Right lobe of liver (tissue), 6 donors: ENCODE measurements at regions not wholly inside any gene's neighbourhood (a gene's known extent, or its start where the extent isn't known, plus 50 kb on each side); places are given as distances from the start of the nearest gene placed in this dataset.

Experiments used
- ATAC-seq, 4 donors: fragments of 200-7000 bp; cut with Tn5 transposase; one replicate each; pipeline ENCODE4 v1.9.1; 2020; ENCODE audit warnings: mild to moderate bottlenecking in 4 of 4, moderate library complexity in 4 of 4
- DNase-seq, 3 donors: peaks; one replicate each; pipeline ENCODE4 v3.0.0-alpha.2; 2020
- H3K27ac ChIP-seq, 3 donors: fragments of 200-600 bp; one replicate each; pipeline ENCODE4 v1.8.0; 2022
- H3K27me3 ChIP-seq, 2 donors: fragments of 200-600 bp; one replicate each; pipeline ENCODE4 v1.8.0; 2022
- H3K36me3 ChIP-seq, 4 donors: fragments of 200-600 bp; sonication (generic) in 1 of 4; one replicate each; pipeline versions ENCODE4 v1.5.1 to v1.8.0; 2017 to 2022; ENCODE audit warnings: control low read depth in 1 of 4
- H3K4me1 ChIP-seq, 4 donors: fragments of 200-600 bp; sonication (generic) in 1 of 4; one replicate each; pipeline versions ENCODE4 v1.5.1 to v1.8.0; 2017 to 2022; ENCODE audit warnings: control low read depth in 1 of 4
- H3K4me3 ChIP-seq, 3 donors: fragments of 200-600 bp; one replicate each; pipeline ENCODE4 v1.8.0; 2022
- H3K9me3 ChIP-seq, 4 donors: fragments of 200-600 bp; sonication (generic) in 1 of 4; one replicate each; pipeline versions ENCODE4 v1.5.1 to v1.8.0; 2017 to 2022; ENCODE audit warnings: control low read depth in 1 of 4
- POLR2A ChIP-seq: fragments of 450-650 bp; IDR thresholded peaks from one replicate; pipeline ENCODE4 v1.6.1; 2017; ENCODE audit warnings: antibody characterized with exemption, mild to moderate bottlenecking
- WGBS: methylation state at CpG from one replicate; pipeline ENCODE4 v1.1.6; 2018; ENCODE audit warnings: low coverage, low lambda C conversion rate; ENCODE audit not compliant: insufficient coverage; ENCODE audit errors: missing lambda C conversion rate; 5-methylcytosine and 5-hydroxymethylcytosine counted together
- intact Hi-C, 2 donors: fragments of 100-400 bp; cut with DNase I; formaldehyde crosslinking; loops; one replicate each; pipeline versions ENCODE4 v1.11.2 to v1.14.1; 2022
- TF ChIP-seq, protein P1 (sequence below), 4 donors: fragments of 200-600 bp in 3 of 4; fragments of 450-650 bp in 1 of 4; IDR thresholded peaks; one replicate each; pipeline versions ENCODE4 v1.5.1 to v1.8.0; 2016 to 2022; ENCODE audit warnings: antibody characterized with exemption in 4 of 4, mild to moderate bottlenecking in 2 of 4
- donor health status: DM: no; HTN: yes; CAD: no.
- donor health status: DM: no; HTN: no; CAD: no.
- donor health status: DM: no; HTN: no; CAD: no.
- donor health status: DM: no; HTN: yes; CAD: no.
- donor health status: DM: no; HTN: yes; CAD: no.

GRCh38 chr7:22610951-22611757 lies 111.2 kb upstream of the STEAP1B start:
- Histone ChIP-seq H3K27me3 (no peaks in the 10 kb centered on the region), H3K36me3 (no peaks in the 10 kb centered on the region), H3K9me3 (no peaks in the 10 kb centered on the region), H3K4me3 (no peak overlapping the region), H3K4me1 (no peaks in the 10 kb centered on the region), H3K27ac (no peak overlapping the region)
- ATAC-seq: no peak
- no peak for DNase-seq
- no peak for TF ChIP-seq POLR2A
- TF ChIP-seq, protein P1, sequence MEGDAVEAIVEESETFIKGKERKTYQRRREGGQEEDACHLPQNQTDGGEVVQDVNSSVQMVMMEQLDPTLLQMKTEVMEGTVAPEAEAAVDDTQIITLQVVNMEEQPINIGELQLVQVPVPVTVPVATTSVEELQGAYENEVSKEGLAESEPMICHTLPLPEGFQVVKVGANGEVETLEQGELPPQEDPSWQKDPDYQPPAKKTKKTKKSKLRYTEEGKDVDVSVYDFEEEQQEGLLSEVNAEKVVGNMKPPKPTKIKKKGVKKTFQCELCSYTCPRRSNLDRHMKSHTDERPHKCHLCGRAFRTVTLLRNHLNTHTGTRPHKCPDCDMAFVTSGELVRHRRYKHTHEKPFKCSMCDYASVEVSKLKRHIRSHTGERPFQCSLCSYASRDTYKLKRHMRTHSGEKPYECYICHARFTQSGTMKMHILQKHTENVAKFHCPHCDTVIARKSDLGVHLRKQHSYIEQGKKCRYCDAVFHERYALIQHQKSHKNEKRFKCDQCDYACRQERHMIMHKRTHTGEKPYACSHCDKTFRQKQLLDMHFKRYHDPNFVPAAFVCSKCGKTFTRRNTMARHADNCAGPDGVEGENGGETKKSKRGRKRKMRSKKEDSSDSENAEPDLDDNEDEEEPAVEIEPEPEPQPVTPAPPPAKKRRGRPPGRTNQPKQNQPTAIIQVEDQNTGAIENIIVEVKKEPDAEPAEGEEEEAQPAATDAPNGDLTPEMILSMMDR (IDR thresholded peaks at IDR 0.05): no peak
- WGBS: 63% methylated on average over 3 of the region's 3 CpGs
- intact Hi-C loops: no loop called here

DNA sequence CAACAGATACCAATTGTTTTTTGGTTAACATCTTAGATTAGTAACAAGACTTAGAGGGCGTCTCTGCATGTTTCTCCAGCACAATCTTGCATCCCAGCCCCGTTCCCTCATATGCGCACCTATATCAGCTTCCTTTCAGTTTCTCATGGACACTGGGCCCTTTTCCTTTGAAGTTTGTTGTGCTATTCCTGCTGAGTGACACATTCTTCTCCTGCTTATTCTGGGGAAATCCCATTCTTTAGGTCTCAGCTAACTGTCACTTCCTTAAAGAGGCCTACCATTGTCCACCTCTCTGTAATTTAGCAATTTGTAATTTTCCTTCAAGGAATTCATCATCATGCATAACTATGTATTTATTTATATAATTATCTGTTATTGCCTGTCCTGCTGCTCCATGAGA lies 110.3 kb upstream of the STEAP1B start:
- no peak for ATAC-seq
- Histone ChIP-seq H3K27ac (no peak overlapping the region), H3K4me3 (no peak overlapping the region), H3K36me3 (no peaks in the 10 kb centered on the region), H3K4me1 (no peaks in the 10 kb centered on the region), H3K27me3 (no peaks in the 10 kb centered on the region), H3K9me3 (no peaks in the 10 kb centered on the region)
- WGBS: 80% methylated on average over 3 of the region's 3 CpGs
- no peak for TF ChIP-seq POLR2A
- intact Hi-C loops: no loop called here
- no peak for DNase-seq

- Histone ChIP-seq H3K27me3 (no peaks in the 10 kb centered on the region), H3K9me3 (no peaks in the 10 kb centered on the region), H3K27ac (no peak overlapping the region), H3K4me3 (no peak overlapping the region), H3K4me1 (no peaks in the 10 kb centered on the region), H3K36me3 (no peaks in the 10 kb centered on the region)
- no peak for TF ChIP-seq POLR2A
- TF ChIP-seq, protein P1 (IDR thresholded peaks at IDR 0.05): no peak
- 71% methylated on average over 3 of the region's 5 CpGs for WGBS
- intact Hi-C loops: no loop called here
- DNase-seq (no peak), ATAC-seq (no peak)
Measured at GRCh38 chr7:22607180-22607579, 107.2 kb upstream of the STEAP1B start.

- Histone ChIP-seq H3K36me3 (no peaks in the 10 kb centered on the region), H3K4me3 (no peak overlapping the region), H3K27ac (no peak overlapping the region), H3K27me3 (no peaks in the 10 kb centered on the region), H3K4me1 (no peaks in the 10 kb centered on the region), H3K9me3 (no peaks in the 10 kb centered on the region)
- TF ChIP-seq POLR2A: no peak
- TF ChIP-seq, protein P1 (IDR thresholded peaks at IDR 0.05): no peak
- ATAC-seq (no peak), DNase-seq (no peak)
- WGBS: 59% methylated on average over 2 of the region's 2 CpGs
- intact Hi-C loops: no loop called here
Measured at GRCh38 chr7:22604246-22604645, 104.3 kb upstream of the STEAP1B start.

DNA sequence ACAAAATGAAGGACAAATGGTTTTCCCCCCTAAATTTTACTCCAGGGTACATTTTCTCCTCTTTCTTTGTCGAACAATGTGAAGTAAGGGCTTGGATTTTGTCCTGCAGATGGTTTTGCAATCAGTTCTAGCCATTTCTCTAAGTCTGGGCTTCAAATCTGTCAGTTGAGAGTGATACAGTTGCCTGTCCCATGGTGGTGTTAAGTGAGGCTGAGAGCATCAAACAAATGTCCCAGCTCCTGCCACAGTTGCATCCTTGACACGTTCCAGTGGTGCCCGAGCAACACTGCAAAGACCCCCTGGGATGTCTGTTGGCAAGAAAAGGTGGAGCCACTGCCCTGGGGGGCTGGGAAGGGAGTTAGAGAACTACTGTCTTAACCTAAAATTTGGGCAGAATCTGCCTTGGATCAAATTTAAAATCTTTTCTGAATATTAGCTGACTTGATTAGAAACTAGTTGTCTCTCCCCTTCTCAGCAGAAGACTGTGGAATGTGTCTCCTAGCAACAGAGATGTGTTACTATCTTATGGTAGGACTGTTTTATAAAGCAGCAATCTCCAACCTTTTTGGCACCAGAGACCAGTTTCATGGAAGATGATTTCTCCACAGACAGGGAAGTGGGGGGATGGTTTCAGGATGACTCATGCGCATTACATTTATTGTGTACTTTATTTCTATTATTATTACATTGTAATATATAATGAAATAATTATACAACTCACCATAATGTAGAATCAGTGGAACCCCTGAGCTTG lies 102.0 kb upstream of the STEAP1B start:
- Histone ChIP-seq H3K27me3 (no peaks in the 10 kb centered on the region), H3K4me1 (no peaks in the 10 kb centered on the region), H3K36me3 (no peaks in the 10 kb centered on the region), H3K4me3 (no peak overlapping the region), H3K9me3 (no peaks in the 10 kb centered on the region), H3K27ac (no peak overlapping the region)
- WGBS: 57% methylated on average over 4 of the region's 4 CpGs
- ATAC-seq: peak in 1 of 4 donors; percentile 19
- TF ChIP-seq POLR2A: no peak
- TF ChIP-seq, protein P1 (IDR thresholded peaks at IDR 0.05): no peak
- intact Hi-C loops: no loop called here
- no peak for DNase-seq
